Stimulated activated CD8-positive, alpha-beta memory T cell treated with anti-CD3 and anti-CD28 coated beads, Interleukin-7, amount 100 ng/mL, for 4 hours (primary cell): ENCODE measurements at regions not wholly inside any gene's neighbourhood (a gene's known extent, or its start where the extent isn't known, plus 50 kb on each side); places are given as distances from the start of the nearest gene placed in this dataset.

Experiments
- DNase-seq, 2 donors: peaks; one replicate each; pipeline ENCODE4 v3.0.0-alpha.2; 2020; ENCODE audit warnings: low read depth in 2 of 2

DNA sequence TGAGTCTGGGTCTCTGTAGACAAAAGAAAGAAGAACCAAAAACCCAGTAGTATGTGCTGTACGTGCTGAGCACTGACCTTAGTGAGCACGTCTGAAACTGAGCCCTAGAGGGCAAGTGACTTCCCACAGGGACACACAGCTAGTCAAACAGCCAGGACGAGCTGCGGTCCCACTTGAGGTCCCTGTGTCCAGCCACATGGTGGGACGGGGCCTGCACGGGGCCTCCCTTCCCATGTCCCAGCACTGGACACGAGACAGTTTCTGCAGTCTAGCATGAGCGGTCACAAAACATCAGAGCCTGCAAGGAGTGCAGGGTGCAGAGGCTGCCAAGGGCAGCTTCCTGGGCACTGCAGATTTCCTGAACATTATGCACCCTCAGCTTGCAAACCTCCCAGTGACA, 121.6 kb downstream of the NCOR2 start:
- no peak for DNase-seq

DNA sequence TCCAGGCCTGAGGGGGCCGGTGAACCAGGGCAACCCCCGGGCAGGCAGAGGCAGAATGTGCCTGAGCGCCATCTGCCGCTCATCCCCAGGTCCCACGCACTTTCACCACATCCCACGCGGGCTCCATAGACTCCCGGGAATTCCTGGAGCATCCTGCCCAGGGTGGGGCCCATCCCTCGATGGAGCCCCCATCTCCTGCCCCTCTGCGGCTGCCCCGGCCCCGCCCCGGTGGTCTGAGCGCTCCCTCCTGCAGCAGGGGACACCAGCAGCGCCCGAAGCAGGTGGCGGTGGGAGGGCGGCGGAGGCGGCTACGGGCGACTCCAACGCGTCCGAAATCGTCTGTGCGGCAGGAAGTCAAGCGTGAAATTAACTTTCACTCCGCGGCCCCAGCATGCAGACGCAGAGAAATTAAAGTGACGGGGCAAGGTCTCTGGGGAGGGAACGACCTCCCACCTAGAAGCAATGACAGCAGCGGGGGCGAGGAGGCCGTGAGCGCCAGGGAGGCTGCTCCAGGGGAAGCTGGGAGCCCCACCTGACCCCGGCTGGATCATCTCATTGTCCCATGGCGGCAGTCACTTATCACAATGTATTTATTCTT, 122.2 kb downstream of the NCOR2 start:
- DNase-seq, result no peak

DNA sequence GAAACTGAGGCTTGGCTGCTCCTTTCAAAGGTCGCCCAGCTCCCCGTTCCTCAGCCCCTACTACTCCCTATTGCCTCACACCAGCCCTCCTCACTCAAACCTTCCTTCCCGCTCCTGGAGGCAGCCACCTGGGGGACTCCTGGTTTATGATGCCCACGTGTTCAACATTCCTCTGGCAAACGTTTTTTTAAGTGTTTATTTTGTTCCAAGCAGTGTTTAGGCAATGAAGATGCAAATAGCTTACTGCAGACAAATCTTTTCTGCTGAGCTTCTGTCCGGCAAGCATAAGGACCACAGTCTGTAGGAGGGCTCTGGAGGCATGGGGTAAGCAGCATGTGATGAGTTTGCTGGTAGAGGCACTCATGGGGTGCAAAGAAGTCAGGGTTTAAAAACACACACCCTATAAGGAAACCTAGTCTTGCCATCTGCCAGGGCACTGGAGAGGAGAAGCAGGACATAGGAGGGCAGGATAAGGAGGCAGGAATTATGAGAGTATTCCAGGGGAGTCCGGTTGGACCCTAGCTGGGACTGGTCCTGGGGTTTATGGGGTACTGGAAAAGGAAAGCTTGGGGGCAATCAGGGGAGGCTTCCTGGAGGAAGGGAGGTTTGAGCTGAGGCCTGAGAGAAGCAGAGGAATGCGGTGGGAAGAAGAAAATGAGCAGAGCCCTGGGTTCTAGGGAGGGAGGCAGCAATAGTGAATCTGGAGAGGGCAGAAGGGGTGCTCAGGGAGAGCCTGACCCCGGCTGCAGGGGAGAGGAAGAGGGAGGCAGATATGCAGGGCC, 123.3 kb downstream of the NCOR2 start:
- DNase-seq, result no peak

DNA sequence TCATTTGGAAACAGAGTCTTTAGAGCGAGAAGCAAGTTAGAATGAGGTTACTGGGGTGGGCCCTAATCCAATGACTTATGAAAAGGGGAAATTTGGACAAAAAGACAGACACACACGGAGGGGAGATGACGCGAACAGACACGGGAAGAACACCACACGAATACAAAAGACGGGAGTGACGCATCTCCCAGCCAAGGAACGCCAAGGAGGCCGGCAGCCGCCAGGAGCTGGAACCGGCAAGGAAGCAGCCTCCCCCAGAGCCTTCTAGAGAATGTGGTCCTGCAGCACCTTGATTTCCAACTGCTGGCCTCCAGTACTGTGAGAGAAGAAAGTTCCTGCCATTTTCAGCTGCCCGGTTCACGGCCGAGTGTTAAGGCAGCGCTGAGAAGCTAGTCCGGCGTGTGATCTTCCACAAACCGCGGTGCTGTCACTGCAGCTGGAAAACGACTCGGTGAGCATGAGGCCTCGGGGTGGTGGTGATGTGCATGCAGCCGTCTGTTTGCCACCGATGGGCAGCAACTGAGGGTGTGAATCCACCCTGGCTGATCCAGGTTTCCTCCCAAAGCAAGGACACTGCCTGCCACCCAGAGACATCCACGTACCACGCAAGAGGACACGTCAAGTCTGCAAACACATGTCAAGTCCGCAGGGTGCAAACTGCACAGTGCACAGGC, 124.5 kb downstream of the NCOR2 start:
- no peak for DNase-seq

DNA sequence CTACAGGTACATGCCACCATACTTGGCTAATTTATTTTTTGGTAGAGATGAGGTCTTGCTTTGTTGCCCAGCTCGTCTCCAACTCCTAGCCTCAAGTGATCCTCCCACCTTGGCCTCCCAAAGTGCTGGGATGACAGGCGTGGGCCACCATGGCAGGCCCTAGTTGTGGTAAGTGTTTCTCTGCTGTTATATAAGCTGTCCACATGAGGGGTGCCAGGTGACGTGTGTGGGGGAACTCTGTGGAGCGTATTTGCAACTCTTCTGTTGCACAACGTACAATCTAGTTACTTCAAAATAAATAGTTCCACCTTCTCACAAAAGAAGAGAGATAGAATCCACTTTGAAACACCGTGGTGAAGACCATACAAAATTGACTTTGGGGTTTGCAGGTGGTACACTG, 125.1 kb downstream of the NCOR2 start:
- no peak for DNase-seq

DNA sequence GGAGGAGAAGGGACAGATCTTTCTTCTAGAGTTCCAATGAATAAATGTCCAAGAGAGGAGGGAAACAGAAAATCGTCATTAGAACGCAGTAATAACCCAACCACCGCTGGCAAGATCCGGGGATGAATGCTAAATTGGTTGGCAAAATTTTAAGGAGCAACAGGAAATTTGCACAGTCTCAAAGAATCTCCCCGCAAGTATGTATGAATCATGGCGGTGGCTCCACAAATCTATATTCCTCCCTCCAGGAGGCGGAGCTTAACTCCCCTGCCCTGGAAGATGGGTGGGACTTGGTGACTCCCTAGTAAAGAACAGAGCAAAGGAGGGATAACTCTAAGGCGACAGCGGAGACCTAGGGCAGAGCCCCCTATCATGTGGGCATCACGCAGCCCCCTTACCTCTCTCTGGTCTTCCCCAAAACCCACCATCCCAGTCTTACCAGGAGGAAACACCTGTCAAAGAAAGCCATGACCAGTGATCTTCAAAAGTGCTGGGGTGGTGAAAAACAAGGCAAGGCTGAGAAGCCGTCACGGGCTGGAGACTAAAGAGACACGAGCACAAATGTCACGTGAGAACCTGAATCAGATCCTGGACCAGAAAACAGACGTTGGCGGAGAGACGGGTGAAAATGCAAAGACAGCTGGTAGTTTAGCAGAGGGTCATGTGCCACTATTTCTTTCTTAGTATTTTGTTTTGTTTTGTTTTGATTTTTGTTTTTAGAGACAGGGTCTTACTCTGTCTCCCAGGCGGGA, 125.8 kb downstream of the NCOR2 start:
- no peak for DNase-seq

DNA sequence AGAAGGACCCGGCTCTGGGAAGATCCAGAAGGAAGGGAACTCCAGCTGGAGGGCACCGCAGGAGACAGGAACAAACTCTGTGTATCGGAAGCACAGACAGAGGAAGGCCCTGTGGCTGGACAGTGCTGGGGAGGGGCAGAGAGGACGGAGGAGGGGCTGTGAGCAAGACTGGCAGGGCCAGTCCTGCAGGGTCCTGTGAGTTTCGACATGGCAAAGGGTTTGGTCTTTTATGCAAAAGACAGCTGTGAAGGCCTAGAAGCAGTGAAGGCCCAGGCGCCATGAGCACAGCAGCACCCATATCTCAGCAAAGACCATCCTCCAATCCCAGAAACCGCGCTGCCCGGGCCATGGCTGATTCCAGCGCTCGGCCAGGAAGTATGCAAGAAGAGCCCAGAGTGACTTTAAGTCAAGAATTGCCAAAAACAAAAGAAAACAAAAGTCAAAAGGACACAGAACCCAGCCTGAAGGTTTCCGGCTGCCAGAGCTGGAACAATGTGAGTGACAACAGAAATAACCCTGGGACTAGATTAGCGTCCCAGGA, 126.5 kb downstream of the NCOR2 start:
- no peak for DNase-seq

DNA sequence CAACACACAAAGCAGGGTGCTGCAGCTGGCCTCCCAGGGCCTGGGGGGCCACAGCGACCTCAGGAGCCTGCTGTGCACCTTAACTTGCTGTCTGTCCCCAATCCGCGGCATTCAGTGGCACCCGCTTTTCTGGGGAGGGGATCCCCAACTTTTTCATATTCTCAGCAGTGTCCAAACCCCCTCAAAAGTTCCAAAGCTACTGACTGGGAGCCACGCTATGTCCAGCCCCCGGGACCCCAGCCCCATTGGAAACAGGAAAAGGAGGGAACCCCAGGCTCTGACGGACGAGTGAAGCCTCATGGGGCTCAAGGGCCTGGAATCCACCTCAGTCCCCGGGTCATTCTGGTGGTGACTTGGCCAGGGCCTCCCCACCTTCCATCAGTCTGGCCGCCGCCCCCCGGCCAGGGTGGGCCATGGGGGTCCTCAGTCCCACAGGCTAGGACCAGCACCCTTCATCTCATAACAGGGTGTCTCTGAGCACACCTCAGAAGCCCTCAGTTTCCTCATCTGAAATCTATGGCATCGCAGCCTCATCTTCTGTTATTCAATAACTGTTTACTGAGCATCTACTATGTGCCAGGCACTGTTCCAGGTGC, 127.3 kb downstream of the NCOR2 start:
- DNase-seq, result no peak

DNA sequence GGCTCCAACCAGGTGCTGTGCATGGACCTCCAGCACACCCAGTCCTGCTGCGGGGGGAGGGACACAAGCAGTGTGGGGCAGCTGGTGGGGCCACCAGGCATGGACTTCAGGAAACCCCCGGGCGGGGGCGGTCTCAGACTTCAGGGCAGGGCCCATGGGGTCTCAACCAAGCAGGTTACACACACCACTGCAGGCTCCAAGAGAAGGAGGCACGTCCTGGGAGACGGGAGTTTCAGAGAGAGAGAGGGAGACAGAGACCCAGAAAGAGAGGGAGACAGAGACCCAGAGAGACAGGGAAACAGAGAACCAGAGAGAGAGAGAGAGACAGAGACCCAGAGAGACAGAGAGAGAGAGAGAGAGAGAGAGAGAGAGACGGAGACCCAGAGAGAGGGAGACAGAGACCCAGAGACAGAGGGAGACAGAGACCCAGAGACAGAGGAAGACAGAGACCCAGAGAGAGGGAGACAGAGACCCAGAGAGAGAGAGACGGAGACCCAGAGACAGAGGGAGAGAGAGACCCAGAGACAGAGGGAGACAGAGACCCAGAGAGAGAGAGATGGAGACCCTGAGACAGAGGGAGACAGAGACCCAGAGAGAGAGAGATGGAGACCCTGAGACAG, 128.9 kb downstream of the NCOR2 start:
- no peak for DNase-seq

DNA sequence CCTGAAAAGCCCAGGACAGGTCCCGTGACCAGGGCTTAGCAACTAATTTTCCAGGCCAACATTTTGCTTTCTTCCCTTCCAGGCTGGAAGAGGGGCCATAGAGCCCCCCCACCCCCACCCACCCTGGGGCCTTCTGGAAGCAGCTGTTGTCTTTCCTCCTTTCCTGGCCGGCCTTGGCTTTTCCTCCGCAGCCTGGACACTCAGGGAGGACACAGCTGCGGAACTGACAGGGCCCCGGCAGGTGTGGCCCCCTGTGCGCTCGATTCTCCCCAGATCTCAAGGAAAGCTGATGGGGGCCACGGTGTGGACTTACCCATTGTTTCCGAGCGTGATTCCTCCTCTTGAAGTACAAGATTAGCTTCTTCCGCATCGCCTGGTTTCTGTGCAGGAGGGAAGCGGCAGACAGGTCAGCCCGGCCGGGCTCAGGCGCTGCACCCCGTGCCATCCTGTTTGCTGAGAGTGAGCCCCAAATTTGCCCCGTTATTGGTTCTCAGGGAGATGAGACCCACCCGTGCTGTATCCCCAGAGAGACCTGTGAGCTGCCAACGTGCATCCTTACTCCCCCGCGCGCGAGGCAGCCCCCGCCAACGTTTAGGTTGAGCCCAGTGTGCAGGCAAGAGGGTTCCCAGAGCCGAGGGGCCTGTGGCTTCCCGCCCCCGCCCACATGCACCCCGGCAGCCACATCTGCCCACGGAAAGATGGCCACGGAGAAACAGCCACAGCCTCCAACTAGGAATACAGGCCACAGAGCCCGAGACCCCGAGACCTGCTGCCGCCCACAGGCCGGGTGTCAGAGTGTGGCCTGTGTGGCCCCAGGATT, 129.6 kb downstream of the NCOR2 start:
- DNase-seq, result no peak

DNA sequence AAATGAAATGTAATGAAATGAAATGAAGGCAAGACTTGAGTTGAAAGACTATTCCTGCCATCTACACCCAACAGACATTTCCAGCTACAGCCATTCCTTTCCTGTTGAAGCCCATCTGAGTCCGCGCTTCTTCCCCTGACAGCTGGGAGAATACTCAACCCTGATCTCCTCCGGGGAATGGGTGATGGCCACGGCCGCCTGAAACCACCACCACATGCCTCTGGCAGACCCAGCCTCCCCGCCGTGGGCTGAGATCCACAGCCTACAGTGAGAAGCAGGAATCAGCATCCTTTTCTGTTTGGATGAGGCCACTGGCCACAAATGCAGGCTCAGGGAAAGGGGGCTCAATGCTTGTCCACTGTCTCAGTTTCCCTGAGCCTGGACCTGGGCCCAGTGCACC, 130.3 kb downstream of the NCOR2 start:
- DNase-seq, result no peak

DNA sequence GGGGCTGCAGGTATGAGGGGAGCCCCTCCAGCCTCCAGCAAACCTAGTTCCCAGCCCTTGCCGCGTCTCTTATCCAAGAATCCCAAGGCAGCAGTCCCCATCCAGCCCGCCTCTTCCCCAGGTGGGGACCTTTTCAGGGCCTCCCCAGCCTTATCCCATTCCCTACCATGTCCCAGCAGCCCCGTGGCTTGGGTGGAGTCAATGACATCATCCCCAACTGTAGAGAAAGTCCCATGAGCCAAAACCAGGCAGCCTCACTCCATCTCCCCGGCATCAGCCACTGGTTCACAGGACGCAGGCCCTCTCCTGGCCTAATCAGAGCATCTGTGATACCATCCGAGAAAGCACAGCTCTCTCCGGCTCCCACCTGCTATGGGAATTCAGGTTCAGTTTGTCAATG, 131.0 kb downstream of the NCOR2 start:
- DNase-seq, result no peak

DNA sequence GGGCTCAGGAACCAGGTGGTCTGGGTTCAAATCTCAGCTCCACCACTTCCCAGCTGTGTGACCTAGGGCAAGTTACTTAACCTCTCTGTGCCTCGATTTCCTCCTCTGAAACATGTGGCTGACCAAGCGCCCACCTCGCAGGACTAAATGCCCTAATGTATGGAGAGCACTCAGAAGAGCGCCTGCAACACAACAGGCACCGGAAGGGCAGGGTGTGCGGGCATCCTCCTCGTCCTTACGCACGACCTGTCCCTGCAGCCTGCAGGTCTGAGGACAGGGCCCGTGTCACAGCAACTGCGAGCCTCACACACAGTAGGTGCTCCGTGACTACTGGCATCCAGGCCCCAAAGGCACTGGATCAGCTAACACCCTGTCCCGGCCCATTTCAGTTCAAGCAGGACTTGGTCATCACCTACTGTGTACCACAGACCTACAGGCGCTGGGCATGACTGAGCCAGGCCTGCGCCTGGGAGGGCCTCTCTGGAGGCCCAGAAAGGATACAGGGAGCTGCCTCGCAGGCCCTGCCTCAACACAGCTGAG, 131.5 kb downstream of the NCOR2 start:
- DNase-seq, result no peak

DNA sequence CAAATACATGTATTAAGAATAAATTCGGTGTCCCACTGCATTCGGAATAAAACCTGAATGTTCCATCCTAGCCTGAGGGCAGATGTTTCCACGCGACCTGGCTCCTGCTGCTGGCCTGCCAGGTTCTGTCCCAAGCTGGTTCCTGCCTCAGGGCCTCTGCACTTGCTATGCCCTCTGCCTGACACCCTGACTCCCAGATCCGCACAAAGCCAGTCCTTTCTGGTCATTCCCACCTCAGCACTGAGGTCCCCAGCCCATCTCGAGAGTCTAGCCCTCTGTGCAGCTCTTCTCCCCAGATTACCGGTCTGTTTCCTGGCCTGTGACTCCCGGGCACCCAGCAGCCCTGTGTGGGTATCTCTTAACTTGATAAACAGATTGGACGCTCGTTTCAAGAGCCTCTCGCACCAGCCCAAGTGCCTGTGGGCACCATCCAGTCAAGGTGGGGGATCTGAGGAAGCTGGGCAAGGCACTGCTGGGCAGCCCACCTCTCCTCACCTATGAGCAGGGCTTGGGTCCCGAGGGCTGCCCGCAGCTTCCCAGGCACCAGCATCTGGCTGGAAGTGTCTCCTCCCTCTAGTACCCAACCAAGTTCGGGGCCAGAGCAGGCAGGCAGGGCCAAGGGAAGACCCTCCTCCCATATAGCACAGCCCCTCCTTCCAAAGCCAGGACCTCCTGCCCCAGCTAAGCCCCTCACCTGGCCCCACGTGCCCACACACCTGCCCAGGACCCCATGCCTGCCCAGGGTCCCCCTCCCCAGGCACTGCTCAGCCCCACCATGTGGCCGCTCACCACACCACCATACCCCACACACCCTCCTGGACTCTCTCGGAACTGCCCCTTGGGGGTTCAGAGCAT, 132.2 kb downstream of the NCOR2 start:
- no peak for DNase-seq

DNA sequence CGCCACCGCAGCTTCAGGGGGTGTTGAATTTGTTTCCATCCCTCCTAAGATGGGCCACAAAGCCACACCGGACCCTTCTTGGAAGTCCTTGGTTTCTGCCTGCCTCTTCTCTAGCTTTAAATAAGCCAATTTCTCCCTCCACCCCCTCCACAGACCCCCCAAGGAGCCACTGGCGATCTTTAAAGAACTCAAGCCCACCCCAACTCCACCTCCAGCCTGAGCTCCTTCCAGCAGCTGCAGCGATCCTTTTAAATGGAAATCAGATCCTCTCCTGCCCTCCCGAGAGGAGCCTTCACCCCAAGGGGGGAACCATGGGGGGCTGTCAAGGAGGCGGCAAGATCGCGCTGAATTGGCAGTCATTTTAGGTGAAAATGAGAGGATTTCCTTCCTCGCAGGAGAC, 133.1 kb downstream of the NCOR2 start:
- no peak for DNase-seq

DNA sequence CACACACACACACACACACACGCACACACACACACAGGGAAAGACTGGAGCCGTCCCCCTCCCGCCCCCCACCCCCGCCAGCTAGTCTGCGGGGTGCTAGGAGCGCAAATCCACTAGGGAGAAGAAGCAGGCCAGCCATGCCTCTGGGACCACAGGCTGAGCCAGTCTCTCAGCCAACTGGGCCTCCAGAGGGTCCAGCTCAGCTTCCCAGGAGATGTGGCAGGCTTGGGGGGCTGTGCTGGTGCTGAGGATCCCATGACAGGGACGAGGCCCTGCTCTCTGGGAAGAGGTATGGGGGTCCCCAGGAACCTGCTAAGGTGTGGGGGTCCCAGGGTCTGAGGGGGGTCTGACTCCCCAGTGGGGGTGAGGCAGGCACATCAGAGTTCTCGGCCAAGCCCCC, 133.5 kb downstream of the NCOR2 start:
- no peak for DNase-seq

DNA sequence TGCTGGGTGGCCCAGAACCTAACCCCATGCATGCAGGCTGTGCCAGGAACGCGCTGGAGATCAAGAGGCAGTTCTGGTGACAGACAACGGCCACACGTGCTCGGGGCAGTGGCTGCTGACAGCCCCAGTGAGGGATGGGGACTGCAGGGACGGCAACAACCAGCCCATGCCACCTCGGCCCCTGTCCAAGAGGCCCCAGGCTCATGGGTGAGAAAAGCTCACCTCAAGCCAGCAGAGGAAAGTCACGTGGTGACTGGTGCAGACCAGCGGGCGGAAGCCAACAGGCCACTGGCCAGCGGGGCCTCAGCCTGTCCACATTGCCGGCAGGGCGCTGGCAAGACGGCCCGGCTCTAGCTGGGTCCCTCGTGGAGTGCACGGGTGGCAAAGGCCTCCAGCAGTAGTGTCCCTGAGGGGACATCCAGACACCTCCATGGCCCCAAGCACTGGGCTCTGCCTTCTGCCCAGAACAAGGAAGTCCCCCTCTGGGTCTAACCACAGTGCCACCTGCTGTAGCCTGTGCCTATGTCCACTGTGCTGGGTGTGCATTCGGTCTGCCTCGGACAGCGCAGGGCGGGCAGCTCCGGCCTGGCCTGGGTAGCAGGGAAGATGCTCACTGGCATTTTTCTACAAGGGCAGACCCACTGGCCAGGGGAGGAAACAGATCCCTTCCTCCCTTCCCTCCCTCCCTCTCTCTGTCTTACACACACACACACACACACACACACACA, 134.1 kb downstream of the NCOR2 start:
- no peak for DNase-seq

DNA sequence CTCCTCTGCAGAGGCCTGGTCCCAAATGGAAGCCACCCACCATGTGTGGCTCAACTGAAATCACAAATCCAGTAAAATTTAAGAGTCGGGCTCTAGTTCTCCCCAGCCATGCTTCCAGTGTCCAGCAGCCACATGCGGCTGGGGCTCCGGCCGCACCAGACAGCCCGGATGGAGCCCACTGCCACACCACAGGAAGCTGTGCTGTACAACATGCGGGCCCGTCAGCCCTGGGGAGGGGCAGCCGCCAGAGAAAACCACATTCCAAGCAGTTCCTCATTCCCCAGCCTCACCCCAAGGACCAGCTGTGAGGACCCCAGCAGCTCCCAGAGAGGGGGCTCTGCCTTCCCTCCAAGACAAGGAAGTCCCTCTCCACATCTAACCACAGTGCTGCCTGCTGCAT, 135.0 kb downstream of the NCOR2 start:
- no peak for DNase-seq

DNA sequence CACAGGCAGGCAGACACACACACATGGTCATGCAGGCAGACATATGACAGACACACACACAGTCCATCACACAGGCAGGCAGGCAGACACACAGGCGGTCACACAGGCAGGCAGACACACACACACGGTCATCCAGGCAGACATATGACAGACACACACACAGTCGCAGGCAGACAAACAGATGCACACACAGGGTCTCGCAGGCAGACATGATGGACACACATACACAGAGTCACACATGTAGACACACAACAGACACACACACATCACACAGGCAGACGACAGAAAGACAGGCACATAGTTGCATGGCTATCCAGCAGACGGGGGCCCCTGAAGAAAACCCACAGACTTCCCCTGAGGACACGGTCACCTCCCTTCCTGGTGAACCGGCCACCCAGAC, 135.4 kb downstream of the NCOR2 start:
- DNase-seq, result no peak
